AG04449 (cell line): ENCODE measurements at regions not wholly inside any gene's neighbourhood (a gene's known extent, or its start where the extent isn't known, plus 50 kb on each side); places are given as distances from the start of the nearest gene placed in this dataset.

Source experiments
- CTCF ChIA-PET: fragments of 350-600 bp; formaldehyde crosslinking; extraction: SDS; loops from one replicate; lab custom pipeline; 2021; ENCODE audit warnings: antibody characterized with exemption; lab: Yijun Ruan, JAX
- POLR2A ChIA-PET: fragments of 400-600, 350-600 bp; formaldehyde crosslinking; extraction: SDS; loops from one replicate; lab custom pipeline; 2020; ENCODE audit warnings: antibody characterized with exemption, inconsistent platforms; lab: Yijun Ruan, JAX
- DNase-seq: peaks from one replicate; pipeline ENCODE4 v3.0.0-alpha.2; 2010; ENCODE audit warnings: low read depth, low spot score
- H3K4me3 ChIP-seq: 2 replicates; pipeline ENCODE4 v1.5.1; 2011; ENCODE audit warnings: low read depth, mild to moderate bottlenecking, control low read depth, low read length
- CTCF ChIP-seq: IDR thresholded peaks from one replicate; pipeline ENCODE4 v1.5.1; 2011; ENCODE audit warnings: mild to moderate bottlenecking, moderate library complexity, low read length, control low read depth, inconsistent platforms; ENCODE audit not compliant: insufficient read depth; ENCODE audit errors: missing control alignments

GRCh38 chr10:64007157-64007556 lies 486.0 kb downstream of the REEP3 start:
- no peak for DNase-seq
- no peak for TF ChIP-seq CTCF
- ChIA-PET POLR2A (no interaction called here), CTCF (no interaction called here)
- no peak overlapping the region for H3K4me3 ChIP-seq

GRCh38 chr10:64010711-64011110 lies 489.5 kb downstream of the REEP3 start:
- DNase-seq, result no peak
- no peak for TF ChIP-seq CTCF
- ChIA-PET POLR2A (no interaction called here), CTCF (no interaction called here)
- H3K4me3 ChIP-seq, result no peak overlapping the region

GRCh38 chr10:64011912-64012714 lies 490.9 kb downstream of the REEP3 start:
- POLR2A ChIA-PET, result no interaction called here
- no peak for DNase-seq
- CTCF ChIA-PET, result no interaction called here
- H3K4me3 ChIP-seq, result no peak overlapping the region
- TF ChIP-seq CTCF, result no peak

GRCh38 chr10:64014281-64014680 lies 493.1 kb downstream of the REEP3 start:
- H3K4me3 ChIP-seq, result no peak overlapping the region
- ChIA-PET POLR2A (no interaction called here), CTCF (interaction anchor here (1.1 kb wide), 1 partner anchor 142 kb away, joined by 3 read pairs; no protein-coding TSS in a partner anchor)
- TF ChIP-seq CTCF, result no peak
- DNase-seq, result no peak

- CTCF ChIA-PET, result interaction anchor here (1.4 kb wide), 1 partner anchor 18 kb away, joined by 5 read pairs; no protein-coding TSS in a partner anchor
- no peak for DNase-seq
- H3K4me3 ChIP-seq, result no peak overlapping the region
- POLR2A ChIA-PET, result no interaction called here
- TF ChIP-seq CTCF, result no peak
Observed at GRCh38 chr10:64023926-64024470, 502.8 kb downstream of the REEP3 start.

GRCh38 chr10:64033711-64034110 lies 512.5 kb downstream of the REEP3 start:
- no peak for DNase-seq
- TF ChIP-seq CTCF, result no peak
- H3K4me3 ChIP-seq, result no peak overlapping the region
- ChIA-PET CTCF (interaction anchor here (0.6 to 1.6 kb wide), 2 partner anchors 9 to 187 kb away, joined by 3 to 5 read pairs; no protein-coding TSS in a partner anchor), POLR2A (no interaction called here)
